HG03565 (cell line): ENCODE measurements at regions not wholly inside any gene's neighbourhood (a gene's known extent, or its start where the extent isn't known, plus 50 kb on each side); places are given as distances from the start of the nearest gene placed in this dataset.
A peak's percentile ranks its signal among the peaks of the same experiment; 100 is the strongest.

Experiments
- ATAC-seq: cut with Tn5 transposase; IDR thresholded peaks from one replicate; pipeline ENCODE4 v1.9.1; 2021; ENCODE audit warnings: mild to moderate bottlenecking, moderate library complexity; ENCODE audit not compliant: unreplicated experiment

- no peak for ATAC-seq
These were observed 551.7 kb downstream of the NR2F2 start for GRCh38 chr15:96882121-96882772.

DNA sequence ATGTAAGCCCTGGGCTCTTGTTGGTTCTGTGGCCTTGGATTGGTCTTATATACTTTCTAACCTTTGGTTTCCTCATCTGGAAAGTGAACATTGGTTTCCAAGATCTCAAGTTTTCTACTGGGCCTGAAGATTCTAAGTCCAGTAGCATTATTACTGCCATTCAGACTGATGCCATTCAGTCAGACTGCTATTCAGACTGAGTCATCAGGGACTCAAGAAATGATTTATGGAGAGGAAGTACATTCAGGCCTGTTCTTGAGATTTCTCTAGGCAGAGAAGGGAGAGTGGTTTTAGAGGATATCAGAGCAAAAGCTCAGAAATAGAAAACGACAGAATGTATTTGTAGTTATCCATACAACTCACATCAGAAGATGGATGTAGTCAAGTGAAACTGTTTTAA lies 557.2 kb downstream of the NR2F2 start:
- ATAC-seq = no peak

DNA sequence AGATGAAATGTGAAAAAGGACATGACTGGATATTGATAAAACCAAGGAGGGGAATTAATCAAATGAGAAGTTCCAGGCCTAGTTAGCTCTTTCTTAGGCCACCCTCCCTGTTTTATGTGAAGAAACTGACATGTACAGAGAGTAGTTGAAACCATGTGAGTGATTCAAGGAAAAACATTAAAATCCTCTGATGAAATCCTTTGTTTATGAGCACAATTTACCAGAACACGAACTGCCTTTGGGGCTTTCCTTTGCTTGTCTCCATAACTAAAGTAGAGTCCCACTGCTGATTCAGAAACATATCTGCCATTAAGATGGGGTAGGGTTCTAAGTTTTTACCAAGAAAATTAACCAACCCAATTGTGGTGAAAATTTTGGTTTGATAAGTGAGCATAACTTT lies 558.3 kb downstream of the NR2F2 start:
- ATAC-seq = no peak

GRCh38 chr15:96889734-96890480 lies 559.4 kb downstream of the NR2F2 start:
- ATAC-seq = peak; percentile 47

- no peak for ATAC-seq
These were observed 560.5 kb downstream of the NR2F2 start for GRCh38 chr15:96891046-96891445.

DNA sequence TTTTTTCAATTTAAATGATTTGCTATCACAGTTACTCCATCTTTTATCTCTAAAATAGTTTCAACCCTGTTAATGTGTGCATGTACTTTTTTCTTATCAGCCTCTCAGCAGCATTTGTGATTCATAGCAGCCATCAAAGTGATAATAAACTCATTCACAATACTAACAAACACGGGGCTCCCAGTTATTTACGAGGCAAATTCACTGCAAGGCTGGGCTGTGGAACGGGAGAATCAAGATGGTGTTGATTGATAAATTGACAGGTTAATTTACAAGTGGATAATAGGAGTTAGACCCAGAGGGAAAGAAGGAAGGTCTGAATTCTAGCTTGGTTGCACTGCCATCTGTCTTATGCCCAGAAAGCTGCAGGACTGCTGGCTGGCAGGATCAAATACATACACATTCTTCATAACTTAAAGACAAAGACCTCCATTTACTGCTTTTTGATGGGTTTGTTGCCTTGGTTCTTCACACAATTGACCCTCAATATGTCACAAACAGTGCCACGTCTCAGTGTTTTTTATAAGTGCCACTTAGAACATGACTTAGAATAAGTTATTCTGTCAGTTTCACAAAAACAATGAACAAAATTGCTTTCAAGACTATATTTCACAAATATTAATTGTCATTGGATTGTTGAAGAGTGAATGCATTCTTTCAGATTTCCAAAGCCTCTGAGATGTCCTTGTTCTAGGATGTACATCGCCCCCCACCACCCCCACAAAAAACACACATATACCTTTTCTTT lies 562.8 kb downstream of the NR2F2 start:
- no peak for ATAC-seq

DNA sequence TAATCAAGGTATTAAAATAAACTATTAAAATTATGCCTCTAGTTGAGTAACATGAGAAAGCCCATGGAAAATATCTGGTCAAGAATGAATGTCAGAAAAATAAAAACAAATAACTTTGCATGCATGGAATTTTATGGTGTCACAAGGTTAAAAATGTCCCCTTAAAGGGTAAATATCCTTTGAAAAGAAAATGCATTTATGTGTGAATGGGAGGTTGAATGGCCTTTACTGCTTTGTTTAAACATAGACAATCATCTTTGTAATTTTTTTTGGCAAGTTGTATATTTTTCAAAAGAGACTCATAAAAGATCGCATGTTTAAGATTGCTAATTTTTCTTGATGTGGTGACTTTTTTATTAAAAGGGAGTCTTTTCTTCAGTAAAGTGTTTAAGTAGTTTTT lies 564.2 kb downstream of the NR2F2 start:
- no peak for ATAC-seq

GRCh38 chr15:96896766-96897165 lies 566.3 kb downstream of the NR2F2 start:
- ATAC-seq = no peak

DNA sequence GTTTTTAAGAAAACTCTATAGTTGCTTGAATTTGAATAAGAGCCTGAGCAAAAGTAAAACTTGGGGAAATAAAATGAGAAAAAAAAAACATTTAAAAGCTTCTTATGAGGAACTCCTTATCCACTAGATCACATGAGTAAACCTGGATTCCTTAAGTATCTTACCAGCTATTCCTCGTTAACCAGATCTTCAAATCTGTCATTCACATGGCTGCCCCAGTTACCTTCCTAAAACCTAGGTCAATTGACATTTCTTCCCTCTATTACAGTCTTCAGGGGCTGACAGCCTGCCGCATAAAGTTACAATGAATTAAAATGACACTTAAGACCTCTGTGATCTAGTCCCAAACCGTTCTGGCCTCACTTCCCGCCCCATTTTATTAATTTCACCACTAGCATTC lies 583.6 kb downstream of the NR2F2 start:
- ATAC-seq = no peak

DNA sequence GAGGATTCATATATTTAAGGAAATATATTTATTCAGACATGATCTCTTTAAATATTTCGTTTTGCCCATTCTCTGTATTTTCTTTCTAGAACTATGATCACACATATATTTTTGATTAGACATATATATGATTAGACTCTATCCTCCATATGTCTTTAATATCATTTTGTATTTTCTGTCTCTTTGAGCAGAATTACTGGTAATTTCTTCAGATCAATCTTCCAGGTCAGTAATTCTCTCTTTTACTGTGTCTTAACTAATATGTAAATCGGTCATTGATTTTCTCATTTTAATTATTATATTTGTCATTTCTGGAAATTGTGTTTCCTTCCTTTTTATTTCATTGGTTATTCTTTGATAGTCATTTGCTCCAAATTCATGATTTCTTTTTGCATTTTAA lies 586.2 kb downstream of the NR2F2 start:
- ATAC-seq = no peak

DNA sequence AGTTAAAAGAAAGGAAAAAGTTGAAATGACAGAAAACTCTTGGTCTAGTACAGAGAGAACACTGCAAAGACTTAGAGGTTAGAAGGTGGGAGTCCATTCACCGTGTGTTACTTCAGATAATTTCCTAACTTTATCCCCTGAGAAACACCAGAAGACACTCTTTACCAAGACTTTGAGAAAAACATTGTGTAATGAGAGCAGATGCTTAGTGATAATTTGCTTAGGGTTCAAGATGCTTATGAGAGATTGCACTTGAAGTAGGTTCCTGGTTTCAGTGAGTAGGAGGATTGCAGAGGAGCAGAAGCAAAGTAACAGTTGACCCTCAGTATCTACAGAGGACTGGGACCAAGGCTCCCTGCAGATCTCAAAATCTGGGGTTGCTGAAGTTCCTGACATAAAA lies 594.1 kb downstream of the NR2F2 start:
- no peak for ATAC-seq

GRCh38 chr15:96947296-96948229 lies 617.1 kb downstream of the NR2F2 start:
- no peak for ATAC-seq

DNA sequence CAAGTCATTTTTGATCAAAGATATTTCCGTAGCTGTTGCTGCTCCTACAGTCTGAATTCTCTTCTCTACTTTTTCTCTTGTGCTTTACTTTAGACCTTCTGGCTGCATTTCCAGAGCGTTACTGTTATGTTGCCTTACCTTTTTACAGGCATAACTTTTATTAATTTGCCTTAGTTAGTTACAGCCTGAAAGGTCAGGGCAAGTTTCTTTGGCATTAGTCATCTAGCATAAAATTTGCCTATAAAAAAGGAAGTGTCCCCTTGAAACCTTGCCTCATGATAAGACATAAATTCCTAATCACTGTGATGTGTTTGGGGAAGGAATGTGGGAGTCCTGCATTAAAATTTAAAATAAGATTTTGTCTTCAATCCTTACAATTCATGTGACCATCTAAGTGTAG lies 618.5 kb downstream of the NR2F2 start:
- no peak for ATAC-seq

DNA sequence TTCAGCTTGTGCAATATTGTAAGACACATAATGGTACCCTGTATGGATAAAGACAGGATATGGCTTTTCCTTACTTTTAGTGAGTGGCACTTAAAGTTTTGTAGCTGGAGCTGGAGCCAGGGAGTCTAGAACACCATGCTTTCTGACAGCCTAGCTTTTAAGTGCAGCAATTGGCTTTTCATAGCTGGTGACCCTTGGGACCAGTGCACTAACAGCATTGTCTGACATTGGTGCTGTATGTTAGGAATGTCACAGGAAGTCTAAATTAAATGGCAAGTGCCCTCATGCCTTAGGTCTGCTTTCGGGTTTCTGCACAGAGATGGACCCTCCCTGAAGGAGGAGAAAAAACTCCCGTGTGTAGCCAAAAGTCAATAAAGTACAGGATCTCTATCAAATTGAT lies 628.2 kb downstream of the NR2F2 start:
- no peak for ATAC-seq

- no peak for ATAC-seq
These were observed 629.0 kb downstream of the NR2F2 start for GRCh38 chr15:96959501-96959900.

DNA sequence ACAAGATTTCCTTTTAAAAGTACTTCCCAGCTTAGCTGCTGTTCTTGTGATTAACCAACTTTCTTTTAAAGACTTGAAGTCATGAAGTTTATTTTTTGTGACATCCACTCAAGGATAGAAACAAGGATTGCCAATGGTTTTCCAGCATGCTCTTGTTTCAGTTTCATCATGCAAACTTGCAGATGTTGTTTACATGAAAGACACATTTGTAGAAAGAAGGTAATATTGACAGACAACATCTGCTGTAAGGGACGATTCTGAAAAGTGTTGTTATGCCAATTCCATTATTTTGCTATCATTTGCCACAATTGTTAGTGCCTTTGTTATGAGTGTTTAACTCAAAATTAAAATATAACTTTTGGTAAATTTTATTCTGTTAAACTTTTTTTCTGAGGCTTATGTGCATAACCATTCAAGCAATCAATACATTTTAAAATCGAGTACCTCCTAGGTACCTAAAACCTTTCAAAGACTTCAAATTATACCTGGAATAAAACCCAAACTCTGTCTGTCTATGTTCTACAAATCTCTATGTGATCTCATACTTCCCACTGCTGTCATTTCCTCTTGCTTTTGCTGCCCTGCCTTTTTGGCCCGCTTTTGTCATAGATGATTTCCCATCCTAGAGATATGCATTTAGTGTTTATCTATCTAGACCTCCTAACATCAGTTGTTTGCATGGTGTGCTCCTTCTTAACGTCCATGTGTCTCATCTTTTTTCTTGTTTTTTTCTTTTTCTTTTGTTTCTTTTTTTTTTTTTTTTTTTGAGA lies 630.4 kb downstream of the NR2F2 start:
- no peak for ATAC-seq

- no peak for ATAC-seq
These were observed 636.1 kb downstream of the NR2F2 start for GRCh38 chr15:96966554-96966953.

- no peak for ATAC-seq
These were observed 639.5 kb downstream of the NR2F2 start for GRCh38 chr15:96969732-96970710.

GRCh38 chr15:96972201-96972600 lies 641.7 kb downstream of the NR2F2 start:
- no peak for ATAC-seq
